H9 (cell line): ENCODE measurements at regions not wholly inside any gene's neighbourhood (a gene's known extent, or its start where the extent isn't known, plus 50 kb on each side); places are given as distances from the start of the nearest gene placed in this dataset.

Experiments used
- DNase-seq: peaks from one replicate; pipeline ENCODE4 v3.0.0-alpha.2; 2017
- H2AFZ ChIP-seq: one replicate; pipeline ENCODE4 v1.6.1; 2013; ENCODE audit warnings: mild to moderate bottlenecking, low read length, control low read depth, moderate library complexity
- H2AK5ac ChIP-seq: 2 replicates; pipeline ENCODE4 v1.6.1; 2013; ENCODE audit warnings: low read length, control low read depth, mixed read lengths; ENCODE audit not compliant: insufficient read length
- H2BK120ac ChIP-seq: one replicate; pipeline ENCODE4 v1.6.1; 2013; ENCODE audit warnings: low read depth, mild to moderate bottlenecking, low read length, control low read depth, inconsistent platforms; ENCODE audit not compliant: poor library complexity, severe bottlenecking
- H2BK12ac ChIP-seq: 2 replicates; pipeline ENCODE4 v1.6.1; 2013; ENCODE audit warnings: low read length, control low read depth, mixed read lengths, low read depth; ENCODE audit not compliant: insufficient read length
- H2BK15ac ChIP-seq: 2 replicates; pipeline ENCODE4 v1.6.1; 2013; ENCODE audit warnings: low read depth, low read length, control low read depth
- H2BK20ac ChIP-seq: one replicate; pipeline ENCODE4 v1.6.1; 2013; ENCODE audit warnings: low read depth, mild to moderate bottlenecking, low read length, control low read depth, inconsistent platforms; ENCODE audit not compliant: poor library complexity, severe bottlenecking
- H2BK5ac ChIP-seq: 2 replicates; pipeline ENCODE4 v1.6.1; 2013; ENCODE audit warnings: low read length, control low read depth, mixed read lengths; ENCODE audit not compliant: insufficient read length
- H3K14ac ChIP-seq: 2 replicates; pipeline ENCODE4 v1.6.1; 2013; ENCODE audit warnings: low read length, control low read depth; ENCODE audit not compliant: insufficient read depth
- H3K18ac ChIP-seq: 2 replicates; pipeline ENCODE4 v1.6.1; 2013; ENCODE audit warnings: low read depth, mild to moderate bottlenecking, mixed read lengths, low read length, control low read depth; ENCODE audit not compliant: insufficient read length
- H3K23ac ChIP-seq: 2 replicates; pipeline ENCODE4 v1.6.1; 2013; ENCODE audit warnings: low read length, control low read depth, mixed read lengths, low read depth; ENCODE audit not compliant: insufficient read length
- H3K23me2 ChIP-seq: 2 replicates; pipeline ENCODE4 v1.6.1; 2013; ENCODE audit warnings: low read depth, mild to moderate bottlenecking, mixed read lengths, low read length, control low read depth; ENCODE audit not compliant: insufficient read length, poor library complexity, severe bottlenecking
- H3K27ac ChIP-seq: 2 replicates; pipeline ENCODE4 v1.5.1; 2013; ENCODE audit warnings: low read length, control low read depth, mixed read lengths, low read depth; ENCODE audit not compliant: insufficient read length
- H3K27me3 ChIP-seq: 2 replicates; pipeline ENCODE4 v1.6.1; 2013; ENCODE audit warnings: low read length, control low read depth, inconsistent platforms; ENCODE audit not compliant: insufficient read depth
- H3K4ac ChIP-seq: 2 replicates; pipeline ENCODE4 v1.6.1; 2013; ENCODE audit warnings: low read depth, mild to moderate bottlenecking, control low read depth, inconsistent platforms, low read length, moderate library complexity
- H3K4me1 ChIP-seq: 2 replicates; pipeline ENCODE4 v1.6.1; 2013; ENCODE audit warnings: low read length, control low read depth, inconsistent platforms; ENCODE audit not compliant: insufficient read depth
- H3K4me2 ChIP-seq: 2 replicates; pipeline ENCODE4 v1.6.1; 2013; ENCODE audit warnings: low read length, control low read depth, mixed read lengths; ENCODE audit not compliant: insufficient read length, insufficient read depth
- H3K56ac ChIP-seq: 2 replicates; pipeline ENCODE4 v1.6.1; 2013; ENCODE audit warnings: low read depth, mild to moderate bottlenecking, mixed read lengths, low read length, control low read depth; ENCODE audit not compliant: insufficient read length
- H3K79me1 ChIP-seq: 2 replicates; pipeline ENCODE4 v1.6.1; 2013; ENCODE audit warnings: low read depth, mild to moderate bottlenecking, moderate library complexity, low read length, control low read depth, inconsistent platforms; ENCODE audit not compliant: insufficient read depth, poor library complexity, severe bottlenecking
- H3K79me2 ChIP-seq: 2 replicates; pipeline ENCODE4 v1.6.1; 2013; ENCODE audit warnings: low read length, control low read depth, inconsistent platforms; ENCODE audit not compliant: insufficient read depth
- H3K9ac ChIP-seq: 2 replicates; pipeline ENCODE4 v1.6.1; 2013; ENCODE audit warnings: low read length, control low read depth, mixed read lengths; ENCODE audit not compliant: insufficient read length; ENCODE audit errors: extremely low read depth
- H3K9me3 ChIP-seq: one replicate; pipeline ENCODE4 v1.6.1; 2013; ENCODE audit warnings: low read depth, low read length, inconsistent platforms; ENCODE audit not compliant: control insufficient read depth
- H3T11ph ChIP-seq: one replicate; pipeline ENCODE4 v1.6.1; 2013; ENCODE audit warnings: mild to moderate bottlenecking, low read length, control low read depth, inconsistent platforms
- H4K20me1 ChIP-seq: one replicate; pipeline ENCODE4 v1.6.1; 2013; ENCODE audit not compliant: control insufficient read depth, insufficient read length, insufficient read depth
- H4K5ac ChIP-seq: 2 replicates; pipeline ENCODE4 v1.6.1; 2013; ENCODE audit warnings: low read depth, mild to moderate bottlenecking, mixed read lengths, low read length, control low read depth; ENCODE audit not compliant: insufficient read length
- H4K8ac ChIP-seq: replicated peaks from 2 replicates; pipeline ENCODE4 v1.6.1; 2013; ENCODE audit warnings: low read length, control low read depth, mixed read lengths, low read depth; ENCODE audit not compliant: insufficient read length
- H4K91ac ChIP-seq: 2 replicates; pipeline ENCODE4 v1.6.1; 2013; ENCODE audit warnings: low read depth, mild to moderate bottlenecking, moderate library complexity, mixed read lengths, low read length, control low read depth; ENCODE audit not compliant: insufficient read length
- H3K27ac Mint-ChIP-seq, 3 experiments: 2 replicates in 2 of 3; 3 replicates in 1 of 3; pipeline ENCODE4 v1.8.0; 2020 to 2021; ENCODE audit warnings: mixed read lengths in 3 of 3, mild to moderate bottlenecking in 1 of 3, moderate library complexity in 1 of 3
- H3K27me3 Mint-ChIP-seq: 2 replicates; pipeline ENCODE4 v1.8.0; 2021; ENCODE audit warnings: low read depth, mild to moderate bottlenecking, moderate library complexity, mixed read lengths
- H3K36me3 Mint-ChIP-seq, 3 experiments: 2 replicates in 2 of 3; 3 replicates in 1 of 3; pipeline ENCODE4 v1.8.0; 2020 to 2021; ENCODE audit warnings: low read depth in 3 of 3, mixed read lengths in 3 of 3; ENCODE audit not compliant: insufficient read depth in 1 of 3
- H3K4me1 Mint-ChIP-seq, 2 experiments: 2 replicates each; pipeline ENCODE4 v1.8.0; 2020; ENCODE audit warnings: mixed read lengths in 2 of 2
- H3K4me3 Mint-ChIP-seq, 2 experiments: 2 replicates in 1 of 2; 3 replicates in 1 of 2; pipeline ENCODE4 v1.8.0; 2020 to 2021; ENCODE audit warnings: mild to moderate bottlenecking in 2 of 2, mixed read lengths in 2 of 2, moderate library complexity in 1 of 2
- H3K9me3 Mint-ChIP-seq, 2 experiments: 2 replicates in 1 of 2; 3 replicates in 1 of 2; pipeline ENCODE4 v1.8.0; 2020; ENCODE audit warnings: mild to moderate bottlenecking in 2 of 2, mixed read lengths in 2 of 2, moderate library complexity in 1 of 2
- CTCF ChIP-seq: fragments of 200-600 bp; sonication (generic); conservative IDR thresholded peaks from 3 replicates; pipeline ENCODE4 v1.8.0; 2021; ENCODE audit warnings: antibody characterized with exemption, mild to moderate bottlenecking
- WGBS: extraction: QIAGEN DNeasy Blood & Tissue Kit; methylation state at CpG from one replicate; pipeline ENCODE4 v1.1.7; 2013; ENCODE audit warnings: missing lambda C conversion rate, low lambda C conversion rate, mixed read lengths; ENCODE audit not compliant: insufficient read length; ENCODE audit errors: extremely low coverage; 5-methylcytosine and 5-hydroxymethylcytosine counted together

DNA sequence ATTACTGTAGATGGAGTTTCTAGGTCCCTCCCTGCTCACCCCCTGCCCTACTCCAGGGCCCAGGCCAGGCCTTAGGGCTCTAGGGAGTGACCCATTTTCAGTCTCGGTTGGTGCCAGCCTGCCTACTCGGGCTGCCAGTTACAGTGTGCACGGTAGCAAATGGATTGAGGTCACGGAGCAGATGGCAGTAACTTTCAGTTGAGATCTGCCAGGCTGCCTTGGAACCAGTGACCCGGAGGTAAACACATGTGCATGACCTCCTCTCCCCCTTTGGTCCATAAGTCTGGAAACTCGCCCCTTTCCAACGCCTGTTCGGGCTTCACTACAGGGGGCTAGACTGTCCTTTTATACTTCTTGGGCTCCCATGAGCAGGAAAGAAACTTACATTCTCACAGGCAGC, 139.7 kb upstream of the TBX3 start:
- H3K79me1 ChIP-seq, result no peaks in the 10 kb centered on the region

More for the DNA sequence above, 139.7 kb upstream of the TBX3 start:
- TF ChIP-seq CTCF, result no peak
- H4K8ac ChIP-seq, result no peak overlapping the region
- no peaks in the 10 kb centered on the region for H3K23me2 ChIP-seq
- no peak overlapping the region for H4K91ac ChIP-seq
- no peak overlapping the region for H4K5ac ChIP-seq
- no peak overlapping the region for H2BK15ac ChIP-seq
- no peaks in the 10 kb centered on the region for H3K79me2 ChIP-seq
- no peak overlapping the region for H3K56ac ChIP-seq
- H3K4ac ChIP-seq, result no peak overlapping the region
- Mint-ChIP-seq H3K36me3 (no peaks in the 10 kb centered on the region), H3K27ac (no peak overlapping the region), H3K27me3 (peaks cover 12% of the 10 kb centered on the region), H3K9me3 (0 out of 5 replicates have a peak, but pooled peaks cover 0 to 2% of the 10 kb centered on the region in 2 experiments), H3K4me1 (no peaks in the 10 kb centered on the region), H3K4me3 (no peak overlapping the region)
- no peaks in the 10 kb centered on the region for H3K4me1 ChIP-seq
- no peaks in the 10 kb centered on the region for H3K9me3 ChIP-seq
- H3K27ac ChIP-seq, result no peak overlapping the region
- H3K14ac ChIP-seq, result no peak overlapping the region
- no peaks in the 10 kb centered on the region for H3K27me3 ChIP-seq
- no peak overlapping the region for H3K9ac ChIP-seq
- no peak overlapping the region for H2BK12ac ChIP-seq
- no peak overlapping the region for H3K23ac ChIP-seq
- H3K18ac ChIP-seq, result no peak overlapping the region
- H3K4me2 ChIP-seq, result no peak overlapping the region
- no peak overlapping the region for H2BK20ac ChIP-seq
- H2BK120ac ChIP-seq, result no peak overlapping the region
- no peak overlapping the region for H3T11ph ChIP-seq
- H4K20me1 ChIP-seq, result no peaks in the 10 kb centered on the region
- no CpG with 5 or more reads among the region's 8 CpGs for WGBS
- H2AK5ac ChIP-seq, result no peak overlapping the region
- no peak overlapping the region for H2BK5ac ChIP-seq
- no peak overlapping the region for H2AFZ ChIP-seq
- DNase-seq, result no peak
